PC-3 (cell line): ENCODE measurements at regions not wholly inside any gene's neighbourhood (a gene's known extent, or its start where the extent isn't known, plus 50 kb on each side); places are given as distances from the start of the nearest gene placed in this dataset.
A peak's percentile ranks its signal among the peaks of the same experiment; 100 is the strongest.

Source experiments
- ATAC-seq: fragments of 200-7000 bp; cut with Tn5 transposase; 2 replicates; pipeline ENCODE4 v1.9.1; 2020; ENCODE audit warnings: mild to moderate bottlenecking, moderate library complexity
- BruUV-seq: library from RNA; stranded (reverse); fragments of 400-500 nt; replicated peaks from 2 replicates; lab custom pipeline; 2021; lab: Mats Ljungman, UMichigan
- CTCF ChIA-PET: fragments of 300-600 bp; sonication (Branson Sonifier 250); formaldehyde crosslinking; loops from one replicate; lab custom pipeline; 2022; ENCODE audit warnings: antibody characterized with exemption; lab: Charles Lee
- POLR2A ChIA-PET: fragments of 300-600 bp; sonication (Branson Sonifier 250); formaldehyde crosslinking; loops from one replicate; lab custom pipeline; 2022; ENCODE audit warnings: antibody characterized with exemption; ENCODE audit not compliant: unreplicated experiment; lab: Charles Lee
- DNase-seq: peaks from one replicate; pipeline ENCODE4 v3.0.0-alpha.2; 2015
- H2AFZ ChIP-seq: fragments of 300-600 bp; sonication (generic); 2 replicates; pipeline ENCODE4 v1.6.0; 2016; ENCODE audit warnings: antibody characterized with exemption, low read length
- H3F3A ChIP-seq: fragments of 300-600 bp; sonication (generic); one replicate; pipeline ENCODE4 v1.6.0; 2017; ENCODE audit warnings: antibody characterized with exemption, low read length, control low read depth, mild to moderate bottlenecking; ENCODE audit not compliant: unreplicated experiment
- H3K27ac ChIP-seq: fragments of 300-600 bp; sonication (generic); 2 replicates; pipeline ENCODE4 v1.5.1; 2016; ENCODE audit warnings: mild to moderate bottlenecking, low read length
- H3K27me3 ChIP-seq: fragments of 300-600 bp; sonication (generic); 2 replicates; pipeline ENCODE4 v1.6.1; 2016; ENCODE audit warnings: low read length, mixed read lengths
- H3K36me3 ChIP-seq: fragments of 300-600 bp; sonication (generic); 2 replicates; pipeline ENCODE4 v1.6.1; 2016; ENCODE audit warnings: low read depth, mixed run types, low read length, mixed read lengths
- H3K4me1 ChIP-seq: fragments of 300-600 bp; sonication (generic); 2 replicates; pipeline ENCODE4 v1.5.1; 2016; ENCODE audit warnings: low read length; ENCODE audit not compliant: insufficient read depth
- H3K4me2 ChIP-seq: fragments of 300-600 bp; sonication (generic); 2 replicates; pipeline ENCODE4 v1.6.0; 2016; ENCODE audit warnings: low read length
- H3K4me3 ChIP-seq: fragments of 300-600 bp; sonication (generic); 2 replicates; pipeline ENCODE4 v1.5.1; 2016; ENCODE audit warnings: mild to moderate bottlenecking, low read length, mixed read lengths
- H3K79me2 ChIP-seq: fragments of 300-600 bp; sonication (generic); 2 replicates; pipeline ENCODE4 v1.6.1; 2017; ENCODE audit warnings: low read length, mixed read lengths
- H3K9ac ChIP-seq: fragments of 300-600 bp; sonication (generic); 2 replicates; pipeline ENCODE4 v1.6.0; 2016; ENCODE audit warnings: mild to moderate bottlenecking, low read length
- H3K9me2 ChIP-seq: fragments of 300-600 bp; sonication (generic); replicated peaks from 2 replicates; pipeline ENCODE4 v1.6.1; 2016; ENCODE audit warnings: mixed run types, low read length, mixed read lengths
- H3K9me3 ChIP-seq: fragments of 300-600 bp; sonication (generic); 2 replicates; pipeline ENCODE4 v1.6.1; 2016; ENCODE audit warnings: low read length, mixed read lengths
- H4K20me1 ChIP-seq: fragments of 300-600 bp; sonication (generic); 2 replicates; pipeline ENCODE4 v1.6.1; 2016; ENCODE audit warnings: low read length, mixed read lengths
- EZH2 ChIP-seq: fragments of 300-600 bp; sonication (generic); IDR thresholded peaks from one replicate; pipeline ENCODE4 v1.6.1; 2017; ENCODE audit warnings: antibody characterized with exemption, mild to moderate bottlenecking, low read length; ENCODE audit not compliant: unreplicated experiment
- EZH2phosphoT487 ChIP-seq: fragments of 300-600 bp; sonication (generic); IDR thresholded peaks from 2 replicates; pipeline ENCODE4 v1.6.1; 2018; ENCODE audit warnings: mild to moderate bottlenecking, antibody characterized with exemption, low read length, borderline replicate concordance
- intact Hi-C: fragments of 100-400 bp; cut with micrococcal nuclease; formaldehyde crosslinking; loops from 2 replicates; pipeline ENCODE4 v1.9.0; 2023
- TF ChIP-seq, protein P1 (sequence below): fragments of 300-600 bp; sonication (generic); conservative IDR thresholded peaks from 2 replicates; pipeline ENCODE4 v1.5.1; 2017; ENCODE audit warnings: antibody characterized with exemption, low read depth, mild to moderate bottlenecking, low read length

GRCh38 chr11:69891421-69892236, 72.4 kb upstream of the FGF3 start:
- no peaks in the 10 kb centered on the region for H4K20me1 ChIP-seq
- BruUV-seq: no TSS peak
- no peaks in the 10 kb centered on the region for H3K9me3 ChIP-seq
- no peak overlapping the region for H3K27ac ChIP-seq
- no peak for TF ChIP-seq EZH2phosphoT487
- no peak for TF ChIP-seq EZH2
- TF ChIP-seq, protein P1, sequence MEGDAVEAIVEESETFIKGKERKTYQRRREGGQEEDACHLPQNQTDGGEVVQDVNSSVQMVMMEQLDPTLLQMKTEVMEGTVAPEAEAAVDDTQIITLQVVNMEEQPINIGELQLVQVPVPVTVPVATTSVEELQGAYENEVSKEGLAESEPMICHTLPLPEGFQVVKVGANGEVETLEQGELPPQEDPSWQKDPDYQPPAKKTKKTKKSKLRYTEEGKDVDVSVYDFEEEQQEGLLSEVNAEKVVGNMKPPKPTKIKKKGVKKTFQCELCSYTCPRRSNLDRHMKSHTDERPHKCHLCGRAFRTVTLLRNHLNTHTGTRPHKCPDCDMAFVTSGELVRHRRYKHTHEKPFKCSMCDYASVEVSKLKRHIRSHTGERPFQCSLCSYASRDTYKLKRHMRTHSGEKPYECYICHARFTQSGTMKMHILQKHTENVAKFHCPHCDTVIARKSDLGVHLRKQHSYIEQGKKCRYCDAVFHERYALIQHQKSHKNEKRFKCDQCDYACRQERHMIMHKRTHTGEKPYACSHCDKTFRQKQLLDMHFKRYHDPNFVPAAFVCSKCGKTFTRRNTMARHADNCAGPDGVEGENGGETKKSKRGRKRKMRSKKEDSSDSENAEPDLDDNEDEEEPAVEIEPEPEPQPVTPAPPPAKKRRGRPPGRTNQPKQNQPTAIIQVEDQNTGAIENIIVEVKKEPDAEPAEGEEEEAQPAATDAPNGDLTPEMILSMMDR: no peak
- H3K36me3 ChIP-seq: no peaks in the 10 kb centered on the region
- no peaks in the 10 kb centered on the region for H3K79me2 ChIP-seq
- no peaks in the 10 kb centered on the region for H3K9me2 ChIP-seq
- CTCF ChIA-PET: no interaction called here
- DNase-seq (peak; percentile 42), ATAC-seq (peak; percentile 23)
- H2AFZ ChIP-seq: peak overlapping the region; percentile 63
- H3K27me3 ChIP-seq: no peaks in the 10 kb centered on the region
- POLR2A ChIA-PET: no interaction called here
- intact Hi-C loops: no loop called here
- H3K4me1 ChIP-seq: peaks cover 5% of the 10 kb centered on the region; the same call in 1 of the 2 replicates
- peak overlapping the region; percentile 71 for H3K4me2 ChIP-seq
- H3K9ac ChIP-seq: no peak overlapping the region
- H3F3A ChIP-seq: no peaks in the 10 kb centered on the region
- peak overlapping the region; percentile 20; the same call in 1 of the 2 replicates for H3K4me3 ChIP-seq

DNA sequence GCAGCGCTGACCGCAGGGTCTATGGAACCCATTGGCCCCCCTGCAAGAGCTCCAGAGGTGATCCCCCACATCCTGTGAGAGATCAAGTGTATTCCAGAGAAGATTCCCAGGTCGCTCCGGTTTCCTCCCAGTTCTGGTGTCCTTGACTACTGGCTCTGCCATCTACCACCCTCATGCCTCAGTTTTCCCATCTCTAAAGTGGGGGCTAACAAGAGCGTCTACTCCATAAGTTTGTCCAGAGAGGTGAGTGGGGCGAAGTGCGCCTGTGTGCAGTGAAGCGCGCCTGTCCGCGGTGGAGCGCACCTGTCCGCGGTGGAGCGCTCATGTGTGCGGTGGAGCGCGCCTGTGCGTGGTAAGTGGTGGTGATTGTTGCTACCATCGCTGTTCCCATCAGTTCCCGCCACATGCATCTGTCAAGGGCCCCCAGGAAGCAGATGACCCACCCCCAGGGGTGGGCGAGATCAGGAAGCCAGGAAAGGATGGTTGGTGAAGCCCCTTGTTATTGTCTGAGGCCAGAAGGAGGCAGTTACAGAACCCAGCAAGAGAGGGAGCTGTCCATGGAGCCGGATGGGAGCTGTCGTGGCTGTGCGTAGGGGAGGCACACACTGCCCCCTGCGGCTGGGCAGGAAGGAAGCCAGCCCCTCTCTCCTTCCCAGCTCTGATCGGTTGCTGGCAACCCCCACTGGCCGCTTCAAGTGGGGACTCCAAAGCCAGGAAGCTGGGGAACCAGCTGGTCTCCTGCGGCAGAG, 73.2 kb upstream of the FGF3 start:
- no peaks in the 10 kb centered on the region for H3K9me3 ChIP-seq
- no peaks in the 10 kb centered on the region for H3K27me3 ChIP-seq
- H3K36me3 ChIP-seq: no peaks in the 10 kb centered on the region
- no peak overlapping the region for H3K27ac ChIP-seq
- peaks cover 5% of the 10 kb centered on the region; the same call in 1 of the 2 replicates for H3K4me1 ChIP-seq
- no peaks in the 10 kb centered on the region for H3F3A ChIP-seq
- BruUV-seq: no TSS peak
- TF ChIP-seq, protein P1: 0 out of 2 replicates have a peak, but pooled peaks have one; percentile 17
- TF ChIP-seq EZH2phosphoT487: no peak
- no peaks in the 10 kb centered on the region for H3K79me2 ChIP-seq
- H4K20me1 ChIP-seq: no peaks in the 10 kb centered on the region
- H3K4me3 ChIP-seq: no peak overlapping the region
- H2AFZ ChIP-seq: no peak overlapping the region
- no peak for DNase-seq
- ChIA-PET POLR2A (no interaction called here), CTCF (no interaction called here)
- no peak for ATAC-seq
- H3K4me2 ChIP-seq: no peak overlapping the region
- H3K9ac ChIP-seq: no peak overlapping the region
- intact Hi-C loops: no loop called here
- no peaks in the 10 kb centered on the region for H3K9me2 ChIP-seq
